H9 (cell line): ENCODE measurements at regions not wholly inside any gene's neighbourhood (a gene's known extent, or its start where the extent isn't known, plus 50 kb on each side); places are given as distances from the start of the nearest gene placed in this dataset.

Experiments used
- DNase-seq: peaks from one replicate; pipeline ENCODE4 v3.0.0-alpha.2; 2017
- H2AFZ ChIP-seq: one replicate; pipeline ENCODE4 v1.6.1; 2013; ENCODE audit warnings: mild to moderate bottlenecking, low read length, control low read depth, moderate library complexity
- H2AK5ac ChIP-seq: 2 replicates; pipeline ENCODE4 v1.6.1; 2013; ENCODE audit warnings: low read length, control low read depth, mixed read lengths; ENCODE audit not compliant: insufficient read length
- H2BK120ac ChIP-seq: one replicate; pipeline ENCODE4 v1.6.1; 2013; ENCODE audit warnings: low read depth, mild to moderate bottlenecking, low read length, control low read depth, inconsistent platforms; ENCODE audit not compliant: poor library complexity, severe bottlenecking
- H2BK12ac ChIP-seq: 2 replicates; pipeline ENCODE4 v1.6.1; 2013; ENCODE audit warnings: low read length, control low read depth, mixed read lengths, low read depth; ENCODE audit not compliant: insufficient read length
- H2BK15ac ChIP-seq: 2 replicates; pipeline ENCODE4 v1.6.1; 2013; ENCODE audit warnings: low read depth, low read length, control low read depth
- H2BK20ac ChIP-seq: one replicate; pipeline ENCODE4 v1.6.1; 2013; ENCODE audit warnings: low read depth, mild to moderate bottlenecking, low read length, control low read depth, inconsistent platforms; ENCODE audit not compliant: poor library complexity, severe bottlenecking
- H2BK5ac ChIP-seq: 2 replicates; pipeline ENCODE4 v1.6.1; 2013; ENCODE audit warnings: low read length, control low read depth, mixed read lengths; ENCODE audit not compliant: insufficient read length
- H3K14ac ChIP-seq: 2 replicates; pipeline ENCODE4 v1.6.1; 2013; ENCODE audit warnings: low read length, control low read depth; ENCODE audit not compliant: insufficient read depth
- H3K18ac ChIP-seq: 2 replicates; pipeline ENCODE4 v1.6.1; 2013; ENCODE audit warnings: low read depth, mild to moderate bottlenecking, mixed read lengths, low read length, control low read depth; ENCODE audit not compliant: insufficient read length
- H3K23ac ChIP-seq: 2 replicates; pipeline ENCODE4 v1.6.1; 2013; ENCODE audit warnings: low read length, control low read depth, mixed read lengths, low read depth; ENCODE audit not compliant: insufficient read length
- H3K23me2 ChIP-seq: 2 replicates; pipeline ENCODE4 v1.6.1; 2013; ENCODE audit warnings: low read depth, mild to moderate bottlenecking, mixed read lengths, low read length, control low read depth; ENCODE audit not compliant: insufficient read length, poor library complexity, severe bottlenecking
- H3K27ac ChIP-seq: 2 replicates; pipeline ENCODE4 v1.5.1; 2013; ENCODE audit warnings: low read length, control low read depth, mixed read lengths, low read depth; ENCODE audit not compliant: insufficient read length
- H3K27me3 ChIP-seq: 2 replicates; pipeline ENCODE4 v1.6.1; 2013; ENCODE audit warnings: low read length, control low read depth, inconsistent platforms; ENCODE audit not compliant: insufficient read depth
- H3K4ac ChIP-seq: 2 replicates; pipeline ENCODE4 v1.6.1; 2013; ENCODE audit warnings: low read depth, mild to moderate bottlenecking, control low read depth, inconsistent platforms, low read length, moderate library complexity
- H3K4me1 ChIP-seq: 2 replicates; pipeline ENCODE4 v1.6.1; 2013; ENCODE audit warnings: low read length, control low read depth, inconsistent platforms; ENCODE audit not compliant: insufficient read depth
- H3K4me2 ChIP-seq: 2 replicates; pipeline ENCODE4 v1.6.1; 2013; ENCODE audit warnings: low read length, control low read depth, mixed read lengths; ENCODE audit not compliant: insufficient read length, insufficient read depth
- H3K56ac ChIP-seq: 2 replicates; pipeline ENCODE4 v1.6.1; 2013; ENCODE audit warnings: low read depth, mild to moderate bottlenecking, mixed read lengths, low read length, control low read depth; ENCODE audit not compliant: insufficient read length
- H3K79me1 ChIP-seq: 2 replicates; pipeline ENCODE4 v1.6.1; 2013; ENCODE audit warnings: low read depth, mild to moderate bottlenecking, moderate library complexity, low read length, control low read depth, inconsistent platforms; ENCODE audit not compliant: insufficient read depth, poor library complexity, severe bottlenecking
- H3K79me2 ChIP-seq: 2 replicates; pipeline ENCODE4 v1.6.1; 2013; ENCODE audit warnings: low read length, control low read depth, inconsistent platforms; ENCODE audit not compliant: insufficient read depth
- H3K9ac ChIP-seq: 2 replicates; pipeline ENCODE4 v1.6.1; 2013; ENCODE audit warnings: low read length, control low read depth, mixed read lengths; ENCODE audit not compliant: insufficient read length; ENCODE audit errors: extremely low read depth
- H3K9me3 ChIP-seq: one replicate; pipeline ENCODE4 v1.6.1; 2013; ENCODE audit warnings: low read depth, low read length, inconsistent platforms; ENCODE audit not compliant: control insufficient read depth
- H3T11ph ChIP-seq: one replicate; pipeline ENCODE4 v1.6.1; 2013; ENCODE audit warnings: mild to moderate bottlenecking, low read length, control low read depth, inconsistent platforms
- H4K20me1 ChIP-seq: one replicate; pipeline ENCODE4 v1.6.1; 2013; ENCODE audit not compliant: control insufficient read depth, insufficient read length, insufficient read depth
- H4K5ac ChIP-seq: 2 replicates; pipeline ENCODE4 v1.6.1; 2013; ENCODE audit warnings: low read depth, mild to moderate bottlenecking, mixed read lengths, low read length, control low read depth; ENCODE audit not compliant: insufficient read length
- H4K8ac ChIP-seq: replicated peaks from 2 replicates; pipeline ENCODE4 v1.6.1; 2013; ENCODE audit warnings: low read length, control low read depth, mixed read lengths, low read depth; ENCODE audit not compliant: insufficient read length
- H4K91ac ChIP-seq: 2 replicates; pipeline ENCODE4 v1.6.1; 2013; ENCODE audit warnings: low read depth, mild to moderate bottlenecking, moderate library complexity, mixed read lengths, low read length, control low read depth; ENCODE audit not compliant: insufficient read length
- H3K27ac Mint-ChIP-seq, 3 experiments: 2 replicates in 2 of 3; 3 replicates in 1 of 3; pipeline ENCODE4 v1.8.0; 2020 to 2021; ENCODE audit warnings: mixed read lengths in 3 of 3, mild to moderate bottlenecking in 1 of 3, moderate library complexity in 1 of 3
- H3K27me3 Mint-ChIP-seq: 2 replicates; pipeline ENCODE4 v1.8.0; 2021; ENCODE audit warnings: low read depth, mild to moderate bottlenecking, moderate library complexity, mixed read lengths
- H3K36me3 Mint-ChIP-seq, 3 experiments: 2 replicates in 2 of 3; 3 replicates in 1 of 3; pipeline ENCODE4 v1.8.0; 2020 to 2021; ENCODE audit warnings: low read depth in 3 of 3, mixed read lengths in 3 of 3; ENCODE audit not compliant: insufficient read depth in 1 of 3
- H3K4me1 Mint-ChIP-seq, 2 experiments: 2 replicates each; pipeline ENCODE4 v1.8.0; 2020; ENCODE audit warnings: mixed read lengths in 2 of 2
- H3K4me3 Mint-ChIP-seq, 2 experiments: 2 replicates in 1 of 2; 3 replicates in 1 of 2; pipeline ENCODE4 v1.8.0; 2020 to 2021; ENCODE audit warnings: mild to moderate bottlenecking in 2 of 2, mixed read lengths in 2 of 2, moderate library complexity in 1 of 2
- H3K9me3 Mint-ChIP-seq, 2 experiments: 2 replicates in 1 of 2; 3 replicates in 1 of 2; pipeline ENCODE4 v1.8.0; 2020; ENCODE audit warnings: mild to moderate bottlenecking in 2 of 2, mixed read lengths in 2 of 2, moderate library complexity in 1 of 2
- CTCF ChIP-seq: fragments of 200-600 bp; sonication (generic); conservative IDR thresholded peaks from 3 replicates; pipeline ENCODE4 v1.8.0; 2021; ENCODE audit warnings: antibody characterized with exemption, mild to moderate bottlenecking
- WGBS: extraction: QIAGEN DNeasy Blood & Tissue Kit; methylation state at CpG from one replicate; pipeline ENCODE4 v1.1.7; 2013; ENCODE audit warnings: missing lambda C conversion rate, low lambda C conversion rate, mixed read lengths; ENCODE audit not compliant: insufficient read length; ENCODE audit errors: extremely low coverage; 5-methylcytosine and 5-hydroxymethylcytosine counted together

- Histone ChIP-seq H2AFZ (no peak overlapping the region), H4K5ac (no peak overlapping the region), H3K23me2 (no peaks in the 10 kb centered on the region), H2BK20ac (no peak overlapping the region), H3K4ac (no peak overlapping the region), H3K4me1 (no peaks in the 10 kb centered on the region), H2BK12ac (no peak overlapping the region), H2BK5ac (no peak overlapping the region), H3K23ac (no peak overlapping the region), H3K27me3 (no peaks in the 10 kb centered on the region), H3K18ac (no peak overlapping the region), H3T11ph (no peak overlapping the region), H2BK15ac (no peak overlapping the region), H4K20me1 (no peaks in the 10 kb centered on the region), H3K79me1 (no peaks in the 10 kb centered on the region), H2BK120ac (no peak overlapping the region), H3K27ac (no peak overlapping the region), H3K4me2 (no peak overlapping the region), H3K9ac (no peak overlapping the region), H3K14ac (no peak overlapping the region), H3K9me3 (no peaks in the 10 kb centered on the region), H3K79me2 (no peaks in the 10 kb centered on the region), H4K91ac (no peak overlapping the region), H4K8ac (no peak overlapping the region), H3K56ac (no peak overlapping the region), H2AK5ac (no peak overlapping the region)
- no peaks in the 10 kb centered on the region for H3K27me3 Mint-ChIP-seq
- no peak overlapping the region for H3K4me3 Mint-ChIP-seq
- no peak overlapping the region for H3K27ac Mint-ChIP-seq
- peaks cover 0 to 2% of the 10 kb centered on the region in 2 experiments; a peak in 3 of 5 replicates for H3K9me3 Mint-ChIP-seq
- no CpG with 5 or more reads among the region's 6 CpGs for WGBS
- DNase-seq, result no peak
- H3K4me1 Mint-ChIP-seq, result peaks cover 0 to under 1% of the 10 kb centered on the region in 2 experiments; a peak in 1 of 4 replicates
- H3K36me3 Mint-ChIP-seq, result no peaks in the 10 kb centered on the region
- TF ChIP-seq CTCF, result no peak
Measured at GRCh38 chr5:16234598-16234997, 55.0 kb upstream of the MARCHF11 start.
